ENCODE measurements at regions not wholly inside any gene's neighbourhood (a gene's known extent, or its start where the extent isn't known, plus 50 kb on each side); places are given as distances from the start of the nearest gene placed in this dataset.
"Not testable (repeated sequence)": the region's sequence is repeated elsewhere in the genome, so short reads cannot be mapped to it uniquely, and the experiment has no call there.

- DNase-seq, result no peak
- in situ Hi-C loops (cut with MboI; ENCODE audit: low pct_unique_long_range_greater_than_20kb, low sequenced_read_pairs), result no loop called here
Observed at GRCh38 chr4:31458813-31459212, 738.6 kb downstream of the PCDH7 start.

- in situ Hi-C loops (cut with MboI; ENCODE audit: low pct_unique_long_range_greater_than_20kb, low sequenced_read_pairs), result no loop called here
- DNase-seq, result no peak
Observed at GRCh38 chr4:31461421-31461820, 741.3 kb downstream of the PCDH7 start.

GRCh38 chr4:31467781-31468180 is 747.6 kb downstream of the PCDH7 start:
- in situ Hi-C loops (cut with MboI; ENCODE audit: low pct_unique_long_range_greater_than_20kb, low sequenced_read_pairs), result no loop called here
- no peak for DNase-seq

GRCh38 chr4:31474221-31474620 is 754.1 kb downstream of the PCDH7 start:
- no peak for DNase-seq
- in situ Hi-C loops (cut with MboI; ENCODE audit: low pct_unique_long_range_greater_than_20kb, low sequenced_read_pairs), result no loop called here

- DNase-seq, result no peak
- in situ Hi-C loops (cut with MboI; ENCODE audit: low pct_unique_long_range_greater_than_20kb, low sequenced_read_pairs), result no loop called here
Observed at GRCh38 chr4:31482691-31483090, 762.5 kb downstream of the PCDH7 start.

GRCh38 chr4:31499216-31499615 is 779.0 kb downstream of the PCDH7 start:
- DNase-seq; in situ Hi-C loops (cut with MboI; ENCODE audit: low pct_unique_long_range_greater_than_20kb, low sequenced_read_pairs): not testable (repeated sequence)

GRCh38 chr4:31516520-31516919 is 796.4 kb downstream of the PCDH7 start:
- no peak for DNase-seq
- in situ Hi-C loops (cut with MboI; ENCODE audit: low pct_unique_long_range_greater_than_20kb, low sequenced_read_pairs), result no loop called here

GRCh38 chr4:31518796-31519250 is 798.7 kb downstream of the PCDH7 start:
- in situ Hi-C loops (cut with MboI; ENCODE audit: low pct_unique_long_range_greater_than_20kb, low sequenced_read_pairs), result no loop called here
- DNase-seq, result no peak

- in situ Hi-C loops (cut with MboI; ENCODE audit: low pct_unique_long_range_greater_than_20kb, low sequenced_read_pairs), result no loop called here
- no peak for DNase-seq
Observed at GRCh38 chr4:31530555-31530954, 810.4 kb downstream of the PCDH7 start.

GRCh38 chr4:31538877-31539276 is 818.7 kb downstream of the PCDH7 start:
- DNase-seq, result no peak
- in situ Hi-C loops (cut with MboI; ENCODE audit: low pct_unique_long_range_greater_than_20kb, low sequenced_read_pairs), result no loop called here

GRCh38 chr4:31539284-31540069 is 819.3 kb downstream of the PCDH7 start:
- in situ Hi-C loops (cut with MboI; ENCODE audit: low pct_unique_long_range_greater_than_20kb, low sequenced_read_pairs), result no loop called here
- DNase-seq, result no peak

- no peak for DNase-seq
- in situ Hi-C loops (cut with MboI; ENCODE audit: low pct_unique_long_range_greater_than_20kb, low sequenced_read_pairs), result no loop called here
Observed at GRCh38 chr4:31545330-31545729, 825.2 kb downstream of the PCDH7 start.

- in situ Hi-C loops (cut with MboI; ENCODE audit: low pct_unique_long_range_greater_than_20kb, low sequenced_read_pairs), result no loop called here
- DNase-seq, result no peak
Observed at GRCh38 chr4:31545755-31546154, 825.6 kb downstream of the PCDH7 start.

GRCh38 chr4:31548021-31548420 is 827.9 kb downstream of the PCDH7 start:
- in situ Hi-C loops (cut with MboI; ENCODE audit: low pct_unique_long_range_greater_than_20kb, low sequenced_read_pairs), result no loop called here
- DNase-seq, result no peak

GRCh38 chr4:31548823-31549222 is 828.7 kb downstream of the PCDH7 start:
- no peak for DNase-seq
- in situ Hi-C loops (cut with MboI; ENCODE audit: low pct_unique_long_range_greater_than_20kb, low sequenced_read_pairs), result no loop called here

- DNase-seq, result no peak
- in situ Hi-C loops (cut with MboI; ENCODE audit: low pct_unique_long_range_greater_than_20kb, low sequenced_read_pairs), result no loop called here
Observed at GRCh38 chr4:31549256-31549655, 829.1 kb downstream of the PCDH7 start.

GRCh38 chr4:31557437-31557836 is 837.3 kb downstream of the PCDH7 start:
- in situ Hi-C loops (cut with MboI; ENCODE audit: low pct_unique_long_range_greater_than_20kb, low sequenced_read_pairs), result no loop called here
- DNase-seq, result no peak

- in situ Hi-C loops (cut with MboI; ENCODE audit: low pct_unique_long_range_greater_than_20kb, low sequenced_read_pairs), result no loop called here
- no peak for DNase-seq
Observed at GRCh38 chr4:31573554-31573953, 853.4 kb downstream of the PCDH7 start.

GRCh38 chr4:31575504-31575903 is 855.3 kb downstream of the PCDH7 start:
- in situ Hi-C loops (cut with MboI; ENCODE audit: low pct_unique_long_range_greater_than_20kb, low sequenced_read_pairs), result no loop called here

GRCh38 chr4:31580843-31581242 is 860.7 kb downstream of the PCDH7 start:
- DNase-seq, result no peak
- in situ Hi-C loops (cut with MboI; ENCODE audit: low pct_unique_long_range_greater_than_20kb, low sequenced_read_pairs), result no loop called here

More at GRCh38 chr4:31575504-31575903, 855.3 kb downstream of the PCDH7 start:
- no peak for DNase-seq

- no peak for DNase-seq
- in situ Hi-C loops (cut with MboI; ENCODE audit: low pct_unique_long_range_greater_than_20kb, low sequenced_read_pairs), result no loop called here
Observed at GRCh38 chr4:31585503-31585902, 865.3 kb downstream of the PCDH7 start.
